Upper lobe of left lung (tissue), 6 donors: ENCODE measurements at regions not wholly inside any gene's neighbourhood (a gene's known extent, or its start where the extent isn't known, plus 50 kb on each side); places are given as distances from the start of the nearest gene placed in this dataset.

Experiments used
- ATAC-seq, 2 donors: fragments of 200-7000 bp; cut with Tn5 transposase; one replicate each; pipeline ENCODE4 v1.9.1; 2022; ENCODE audit warnings: mild to moderate bottlenecking in 2 of 2, moderate library complexity in 2 of 2; ENCODE audit not compliant: low FRiP score in 2 of 2
- DNase-seq, 2 donors: peaks; one replicate each; pipeline ENCODE4 v3.0.0-alpha.2; 2019 to 2020
- H3K27ac ChIP-seq, 4 donors: fragments of 200-600 bp; sonication (generic); one replicate each; pipeline ENCODE4 v1.5.1; 2016 to 2019
- H3K27me3 ChIP-seq, 4 donors: fragments of 200-600 bp; sonication (generic); one replicate each; pipeline ENCODE4 v1.5.1; 2017 to 2019
- H3K36me3 ChIP-seq, 4 donors: fragments of 200-600 bp; sonication (generic); one replicate each; pipeline ENCODE4 v1.5.1; 2016 to 2019
- H3K4me1 ChIP-seq, 4 donors: fragments of 200-600 bp; sonication (generic); one replicate each; pipeline ENCODE4 v1.5.1; 2018 to 2019
- H3K4me3 ChIP-seq, 4 donors: fragments of 200-600 bp; sonication (generic); one replicate each; pipeline ENCODE4 v1.5.1; 2017 to 2019; ENCODE audit warnings: mild to moderate bottlenecking in 2 of 4, moderate library complexity in 1 of 4
- H3K9me3 ChIP-seq, 4 donors: fragments of 200-600 bp; sonication (generic); one replicate each; pipeline ENCODE4 v1.5.1; 2018 to 2019
- EP300 ChIP-seq, 4 donors: sonication (generic); formaldehyde crosslinking; IDR thresholded peaks; one replicate each; pipeline ENCODE4 v1.5.1; 2017; ENCODE audit warnings: antibody characterized with exemption in 4 of 4, control low read depth in 2 of 4
- POLR2A ChIP-seq, 4 donors: fragments of 450-650 bp; IDR thresholded peaks; one replicate each; pipeline ENCODE4 v1.5.1; 2016 to 2017; ENCODE audit warnings: antibody characterized with exemption in 4 of 4, mild to moderate bottlenecking in 2 of 4
- POLR2AphosphoS5 ChIP-seq, 2 donors: sonication (generic); formaldehyde crosslinking; IDR thresholded peaks; one replicate each; pipeline ENCODE4 v1.5.1; 2017; ENCODE audit warnings: antibody characterized with exemption in 2 of 2
- WGBS, 2 donors: methylation state at CpG; one replicate each; pipeline ENCODE4 v1.1.5; 2017 to 2018; 5-methylcytosine and 5-hydroxymethylcytosine counted together
- TF ChIP-seq, protein P1 (sequence below), 6 experiments: fragments of 450-650 bp in 4 of 6; fragments of 200-600 bp in 2 of 6; sonication (generic) in 2 of 6; IDR thresholded peaks; one replicate each; pipeline ENCODE4 v1.5.1; 2016 to 2019; ENCODE audit warnings: antibody characterized with exemption in 6 of 6
- donor health status: DM: no; HTN: no; CAD: no; lungs with moderate emphysema.
- donor health status: DM: no; HTN: yes; CAD: no; lungs with severe emphysema.

DNA sequence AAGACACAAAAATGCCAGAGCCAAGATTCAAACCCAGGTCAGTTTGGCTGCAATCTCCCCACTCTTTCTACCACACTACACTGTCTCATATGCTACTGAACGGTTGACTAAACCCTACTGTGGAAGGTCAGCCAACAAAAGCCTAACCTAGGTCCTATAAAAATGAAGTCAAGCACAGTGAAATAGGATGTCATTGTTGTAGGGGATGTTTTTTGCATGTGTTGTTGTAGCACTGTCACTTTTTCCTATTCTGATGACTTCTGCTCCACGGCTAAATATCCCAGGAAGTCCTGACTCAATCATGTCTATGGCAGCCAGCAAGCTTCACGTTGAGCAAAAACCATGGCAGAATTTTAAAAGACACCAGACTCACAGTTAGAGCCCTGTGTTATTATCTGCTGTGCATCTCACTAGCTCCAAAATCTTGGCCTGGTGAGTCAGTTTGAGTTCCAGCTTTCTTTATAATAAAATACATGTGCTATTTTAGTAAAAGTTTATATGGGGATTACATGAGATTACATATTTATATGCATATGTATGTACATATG lies 322.1 kb upstream of the NT5E start:
- no peaks in the 10 kb centered on the region for H3K4me1 ChIP-seq
- H3K27me3 ChIP-seq, result no peaks in the 10 kb centered on the region
- no peak overlapping the region for H3K27ac ChIP-seq
- H3K4me3 ChIP-seq, result no peak overlapping the region
- 48 to 64% methylated on average over 3 of the region's 3 CpGs for WGBS, 2 donors
- DNase-seq (no peak), ATAC-seq (no peak)
- no peaks in the 10 kb centered on the region for H3K9me3 ChIP-seq
- H3K36me3 ChIP-seq, result no peaks in the 10 kb centered on the region
- no peak for TF ChIP-seq POLR2A (IDR thresholded peaks at IDR 0.05)

DNA sequence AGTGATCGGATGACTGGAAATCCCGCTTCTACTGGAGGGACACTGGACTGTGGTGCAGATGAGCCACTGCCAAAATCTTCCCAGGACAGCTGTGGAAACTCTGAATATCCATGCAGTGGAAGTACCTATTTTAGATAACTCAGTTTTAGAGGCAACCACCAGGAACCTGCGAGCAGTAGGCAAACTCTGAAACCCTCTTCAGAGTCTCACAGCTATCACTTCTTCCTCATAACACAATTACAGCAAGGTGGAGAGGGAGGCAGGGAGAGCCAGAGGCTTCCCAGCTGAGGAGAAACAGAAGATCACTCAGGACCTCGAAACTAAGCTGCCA lies 322.8 kb upstream of the NT5E start:
- TF ChIP-seq, protein P1, sequence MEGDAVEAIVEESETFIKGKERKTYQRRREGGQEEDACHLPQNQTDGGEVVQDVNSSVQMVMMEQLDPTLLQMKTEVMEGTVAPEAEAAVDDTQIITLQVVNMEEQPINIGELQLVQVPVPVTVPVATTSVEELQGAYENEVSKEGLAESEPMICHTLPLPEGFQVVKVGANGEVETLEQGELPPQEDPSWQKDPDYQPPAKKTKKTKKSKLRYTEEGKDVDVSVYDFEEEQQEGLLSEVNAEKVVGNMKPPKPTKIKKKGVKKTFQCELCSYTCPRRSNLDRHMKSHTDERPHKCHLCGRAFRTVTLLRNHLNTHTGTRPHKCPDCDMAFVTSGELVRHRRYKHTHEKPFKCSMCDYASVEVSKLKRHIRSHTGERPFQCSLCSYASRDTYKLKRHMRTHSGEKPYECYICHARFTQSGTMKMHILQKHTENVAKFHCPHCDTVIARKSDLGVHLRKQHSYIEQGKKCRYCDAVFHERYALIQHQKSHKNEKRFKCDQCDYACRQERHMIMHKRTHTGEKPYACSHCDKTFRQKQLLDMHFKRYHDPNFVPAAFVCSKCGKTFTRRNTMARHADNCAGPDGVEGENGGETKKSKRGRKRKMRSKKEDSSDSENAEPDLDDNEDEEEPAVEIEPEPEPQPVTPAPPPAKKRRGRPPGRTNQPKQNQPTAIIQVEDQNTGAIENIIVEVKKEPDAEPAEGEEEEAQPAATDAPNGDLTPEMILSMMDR (IDR thresholded peaks at IDR 0.05), result no peak
- no peak for TF ChIP-seq POLR2A (IDR thresholded peaks at IDR 0.05)
- TF ChIP-seq POLR2AphosphoS5 (IDR thresholded peaks at IDR 0.05), result no peak
- TF ChIP-seq EP300 (IDR thresholded peaks at IDR 0.05), result no peak
- H3K27me3 ChIP-seq, result no peaks in the 10 kb centered on the region
- no peak for ATAC-seq
- H3K4me1 ChIP-seq, result no peaks in the 10 kb centered on the region
- no peaks in the 10 kb centered on the region for H3K36me3 ChIP-seq
- H3K27ac ChIP-seq, result no peak overlapping the region
- no peaks in the 10 kb centered on the region for H3K9me3 ChIP-seq
- WGBS, 2 donors, result 49 to 72% methylated on average over 4 of the region's 4 CpGs
- DNase-seq, result no peak
- H3K4me3 ChIP-seq, result no peak overlapping the region

DNA sequence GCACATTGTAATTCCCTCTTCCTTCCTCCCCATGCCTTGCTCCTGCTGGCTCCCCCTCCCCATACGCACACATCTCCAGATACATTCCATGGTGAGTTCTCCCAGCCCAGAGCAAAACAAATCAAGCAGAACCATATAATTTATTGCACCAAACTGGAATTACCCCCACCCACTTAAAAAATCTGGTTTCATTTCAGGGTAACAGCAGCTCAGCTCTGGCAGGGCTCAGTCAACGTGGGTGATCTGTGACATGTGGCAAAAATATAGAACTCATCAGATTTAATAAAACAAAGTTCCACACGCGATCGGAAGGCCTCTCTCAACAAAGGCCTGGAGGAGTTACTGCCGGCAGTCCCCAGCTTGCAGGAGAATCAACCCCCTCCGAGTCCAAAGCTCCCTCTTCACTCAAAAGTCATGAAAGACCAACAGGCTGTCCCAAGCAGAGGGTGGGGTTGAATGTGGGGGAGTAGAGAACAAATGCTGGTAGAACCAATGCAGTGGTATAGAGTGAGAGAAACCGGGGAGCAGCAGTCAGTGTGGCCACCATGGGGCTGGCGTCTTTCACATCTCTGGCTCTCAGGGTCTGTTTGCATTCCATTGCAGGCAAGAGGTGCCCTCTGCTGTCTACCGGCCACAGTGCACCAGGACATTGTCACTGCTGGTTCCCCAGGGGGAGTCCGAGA lies 323.3 kb upstream of the NT5E start:
- no peaks in the 10 kb centered on the region for H3K36me3 ChIP-seq
- H3K27ac ChIP-seq, result no peak overlapping the region
- WGBS, 2 donors, result 30 to 47% methylated on average over 11 of the region's 11 CpGs
- H3K4me1 ChIP-seq, result no peaks in the 10 kb centered on the region
- DNase-seq (peak in 1 of 2 donors; percentile 26), ATAC-seq (peak; percentile 64 to 72)
- H3K9me3 ChIP-seq, result no peaks in the 10 kb centered on the region
- H3K27me3 ChIP-seq, result no peaks in the 10 kb centered on the region
- TF ChIP-seq, protein P1 (IDR thresholded peaks at IDR 0.05), result peak in 4 of 6 experiments; percentile 15 to 51 (median 37)
- no peak for TF ChIP-seq EP300 (IDR thresholded peaks at IDR 0.05)
- no peak overlapping the region for H3K4me3 ChIP-seq

GRCh38 chr6:85125526-85125925 lies 324.4 kb upstream of the NT5E start:
- no peaks in the 10 kb centered on the region for H3K27me3 ChIP-seq
- no peak for ATAC-seq
- H3K9me3 ChIP-seq, result no peaks in the 10 kb centered on the region
- no peaks in the 10 kb centered on the region for H3K36me3 ChIP-seq
- no peak for DNase-seq
- H3K4me1 ChIP-seq, result no peaks in the 10 kb centered on the region
- no peak overlapping the region for H3K4me3 ChIP-seq
- no peak overlapping the region for H3K27ac ChIP-seq
- TF ChIP-seq POLR2AphosphoS5 (IDR thresholded peaks at IDR 0.05) (no peak), EP300 (IDR thresholded peaks at IDR 0.05) (no peak), POLR2A (IDR thresholded peaks at IDR 0.05) (no peak)
- TF ChIP-seq, protein P1 (IDR thresholded peaks at IDR 0.05), result no peak
- 42 to 45% methylated on average over 3 of the region's 3 CpGs for WGBS, 2 donors

- no peaks in the 10 kb centered on the region for H3K9me3 ChIP-seq
- H3K4me1 ChIP-seq, result no peaks in the 10 kb centered on the region
- H3K36me3 ChIP-seq, result no peaks in the 10 kb centered on the region
- 58 to 74% methylated on average over 1 of the region's 1 CpG for WGBS, 2 donors
- TF ChIP-seq POLR2AphosphoS5 (IDR thresholded peaks at IDR 0.05) (no peak), EP300 (IDR thresholded peaks at IDR 0.05) (no peak), POLR2A (IDR thresholded peaks at IDR 0.05) (no peak)
- no peak overlapping the region for H3K27ac ChIP-seq
- H3K4me3 ChIP-seq, result no peak overlapping the region
- DNase-seq, result no peak
- no peaks in the 10 kb centered on the region for H3K27me3 ChIP-seq
- no peak for ATAC-seq
Observed at GRCh38 chr6:85124472-85125354, 325.2 kb upstream of the NT5E start.
